WTC11 (cell line): ENCODE measurements at regions not wholly inside any gene's neighbourhood (a gene's known extent, or its start where the extent isn't known, plus 50 kb on each side); places are given as distances from the start of the nearest gene placed in this dataset.

Experiments
- ATAC-seq: fragments of 200-7000 bp; cut with Tn5 transposase; 2 replicates; pipeline ENCODE4 v1.10.0; 2021; ENCODE audit warnings: mild to moderate bottlenecking, moderate library complexity
- CTCF ChIA-PET: fragments of 300-600 bp; sonication (Branson Sonifier 250); formaldehyde crosslinking; loops from one replicate; lab custom pipeline; 2021; ENCODE audit warnings: antibody characterized with exemption; lab: Charles Lee
- POLR2A ChIA-PET: fragments of 350-600 bp; sonication (Branson Sonifier 250); formaldehyde crosslinking; loops from one replicate; lab custom pipeline; 2021; ENCODE audit warnings: antibody characterized with exemption; lab: Charles Lee
- DNase-seq: peaks from one replicate; pipeline ENCODE4 v3.0.0; 2021; ENCODE audit warnings: low spot score
- H3K27ac Mint-ChIP-seq: 2 replicates; pipeline ENCODE4 v1.8.0; 2021; ENCODE audit warnings: mixed read lengths
- H3K27me3 Mint-ChIP-seq: 2 replicates; pipeline ENCODE4 v1.8.0; 2021; ENCODE audit warnings: low read depth, mild to moderate bottlenecking, moderate library complexity, mixed read lengths
- H3K36me3 Mint-ChIP-seq: 2 replicates; pipeline ENCODE4 v1.8.0; 2021; ENCODE audit warnings: mixed read lengths
- H3K4me1 Mint-ChIP-seq: 2 replicates; pipeline ENCODE4 v1.8.0; 2022; ENCODE audit warnings: mixed read lengths
- H3K4me3 Mint-ChIP-seq: 2 replicates; pipeline ENCODE4 v1.8.0; 2021; ENCODE audit warnings: mild to moderate bottlenecking, moderate library complexity, mixed read lengths
- H3K9me3 Mint-ChIP-seq: 2 replicates; pipeline ENCODE4 v1.8.0; 2021; ENCODE audit warnings: mixed read lengths
- CBFB ChIP-seq: sonication (generic); formaldehyde crosslinking; IDR thresholded peaks from 2 replicates; pipeline ENCODE4 v1.8.1; 2022; ENCODE audit warnings: mild to moderate bottlenecking, low read depth, missing genetic modification reagents
- CREM ChIP-seq: sonication (generic); formaldehyde crosslinking; IDR thresholded peaks from 2 replicates; pipeline ENCODE4 v1.8.1; 2022; ENCODE audit warnings: mild to moderate bottlenecking, missing genetic modification reagents, moderate library complexity
- EMX1 ChIP-seq: fragments of 250-450 bp; sonication (Bioruptor Pico); IDR thresholded peaks from 2 replicates; pipeline ENCODE4 v1.8.0; 2021; ENCODE audit warnings: mild to moderate bottlenecking
- FOXP1 ChIP-seq: sonication (generic); formaldehyde crosslinking; IDR thresholded peaks from 2 replicates; pipeline ENCODE4 v1.8.0; 2022; ENCODE audit warnings: missing genetic modification reagents, mild to moderate bottlenecking, moderate library complexity, borderline replicate concordance
- GABPB1 ChIP-seq: sonication (generic); formaldehyde crosslinking; IDR thresholded peaks from 2 replicates; pipeline ENCODE4 v1.8.1; 2023; ENCODE audit warnings: mild to moderate bottlenecking, missing genetic modification reagents
- MYBL2 ChIP-seq: sonication (generic); formaldehyde crosslinking; IDR thresholded peaks from 2 replicates; pipeline ENCODE4 v1.8.1; 2023; ENCODE audit warnings: mild to moderate bottlenecking, moderate library complexity, missing genetic modification reagents
- NFATC4 ChIP-seq: fragments of 250-450 bp; sonication (Bioruptor Pico); IDR thresholded peaks from 2 replicates; pipeline ENCODE4 v1.9.0; 2021; ENCODE audit warnings: mild to moderate bottlenecking
- NR2C2 ChIP-seq: sonication (generic); formaldehyde crosslinking; IDR thresholded peaks from 2 replicates; pipeline ENCODE4 v1.8.0; 2022; ENCODE audit warnings: mild to moderate bottlenecking, missing genetic modification reagents
- SP1 ChIP-seq: sonication (generic); formaldehyde crosslinking; conservative IDR thresholded peaks from 2 replicates; pipeline ENCODE4 v1.8.1; 2022; ENCODE audit warnings: missing genetic modification reagents
- TEAD4 ChIP-seq: sonication (generic); formaldehyde crosslinking; IDR thresholded peaks from 2 replicates; pipeline ENCODE4 v1.8.0; 2022; ENCODE audit warnings: mild to moderate bottlenecking, missing genetic modification reagents
- ZBTB21 ChIP-seq: sonication (generic); formaldehyde crosslinking; IDR thresholded peaks from 2 replicates; pipeline ENCODE4 v1.8.1; 2023; ENCODE audit warnings: mild to moderate bottlenecking, missing genetic modification reagents, borderline replicate concordance
- ZNF121 ChIP-seq: sonication (generic); formaldehyde crosslinking; IDR thresholded peaks from 2 replicates; pipeline ENCODE4 v1.8.0; 2023; ENCODE audit warnings: missing genetic modification reagents
- ZNF138 ChIP-seq: sonication (generic); formaldehyde crosslinking; conservative IDR thresholded peaks from 2 replicates; pipeline ENCODE4 v1.8.1; 2022; ENCODE audit warnings: mild to moderate bottlenecking, moderate library complexity, missing genetic modification reagents
- ZNF232 ChIP-seq: sonication (generic); formaldehyde crosslinking; IDR thresholded peaks from 2 replicates; pipeline ENCODE4 v1.8.0; 2022; ENCODE audit warnings: mild to moderate bottlenecking, missing genetic modification reagents
- TF ChIP-seq, protein P1 (sequence below): sonication (generic); formaldehyde crosslinking; conservative IDR thresholded peaks from 2 replicates; pipeline ENCODE4 v1.8.1; 2023; ENCODE audit warnings: mild to moderate bottlenecking, low read depth, missing genetic modification reagents, moderate library complexity
- TF ChIP-seq, protein P2 (sequence below): sonication (generic); formaldehyde crosslinking; IDR thresholded peaks from 2 replicates; pipeline ENCODE4 v1.8.1; 2022; ENCODE audit warnings: low read depth, missing genetic modification reagents, borderline replicate concordance
- TF ChIP-seq, protein P3 (sequence below): sonication (generic); formaldehyde crosslinking; IDR thresholded peaks from 2 replicates; pipeline ENCODE4 v1.8.1; 2022; ENCODE audit warnings: mild to moderate bottlenecking, moderate library complexity, missing genetic modification reagents
- TF ChIP-seq, protein P4 (sequence below): sonication (generic); formaldehyde crosslinking; IDR thresholded peaks from 2 replicates; pipeline ENCODE4 v1.8.1; 2023; ENCODE audit warnings: mild to moderate bottlenecking, missing genetic modification reagents, moderate library complexity
- TF ChIP-seq, protein P5 (sequence below): sonication (generic); formaldehyde crosslinking; IDR thresholded peaks from 2 replicates; pipeline ENCODE4 v1.8.0; 2022; ENCODE audit warnings: mild to moderate bottlenecking, missing genetic modification reagents
- TF ChIP-seq, protein P6 (sequence below): sonication (generic); formaldehyde crosslinking; IDR thresholded peaks from 2 replicates; pipeline ENCODE4 v1.8.1; 2022; ENCODE audit warnings: mild to moderate bottlenecking, missing genetic modification reagents, moderate library complexity, borderline replicate concordance
- TF ChIP-seq, protein P7 (sequence below): sonication (generic); formaldehyde crosslinking; conservative IDR thresholded peaks from 2 replicates; pipeline ENCODE4 v1.8.1; 2022; ENCODE audit warnings: mild to moderate bottlenecking, missing genetic modification reagents
- TF ChIP-seq, protein P8 (sequence below): sonication (generic); formaldehyde crosslinking; IDR thresholded peaks from 2 replicates; pipeline ENCODE4 v1.8.1; 2022; ENCODE audit warnings: low read depth, mild to moderate bottlenecking, moderate library complexity, missing genetic modification reagents, borderline replicate concordance

DNA sequence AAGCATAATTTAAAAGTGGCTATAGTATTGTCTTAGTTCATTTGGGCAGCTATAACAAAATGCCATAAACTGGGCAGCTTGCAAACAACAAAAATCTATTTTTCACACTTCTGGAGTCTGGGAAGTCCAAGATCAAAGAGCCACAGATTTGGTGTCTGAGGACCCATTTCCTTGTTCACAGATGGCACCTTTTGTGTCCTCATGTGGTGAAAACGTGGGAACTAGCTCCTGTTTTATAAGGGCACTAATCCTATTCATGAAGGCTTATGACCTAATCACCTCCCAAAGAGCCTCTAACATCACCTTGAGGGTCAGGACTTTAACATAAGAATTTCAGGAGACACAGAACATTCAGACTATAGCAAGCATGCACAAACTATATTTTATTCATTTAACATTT lies 126.5 kb upstream of the WDFY3 start:
- ATAC-seq (no peak), DNase-seq (no peak)
- Mint-ChIP-seq H3K4me3 (no peak overlapping the region), H3K4me1 (no peaks in the 10 kb centered on the region), H3K9me3 (peaks cover 35% of the 10 kb centered on the region), H3K27me3 (no peaks in the 10 kb centered on the region), H3K36me3 (peaks cover 18% of the 10 kb centered on the region), H3K27ac (no peak overlapping the region)
- POLR2A ChIA-PET = no interaction called here
- TF ChIP-seq CBFB = no peak
- TF ChIP-seq ZNF138 = no peak
- TF ChIP-seq, protein P1, sequence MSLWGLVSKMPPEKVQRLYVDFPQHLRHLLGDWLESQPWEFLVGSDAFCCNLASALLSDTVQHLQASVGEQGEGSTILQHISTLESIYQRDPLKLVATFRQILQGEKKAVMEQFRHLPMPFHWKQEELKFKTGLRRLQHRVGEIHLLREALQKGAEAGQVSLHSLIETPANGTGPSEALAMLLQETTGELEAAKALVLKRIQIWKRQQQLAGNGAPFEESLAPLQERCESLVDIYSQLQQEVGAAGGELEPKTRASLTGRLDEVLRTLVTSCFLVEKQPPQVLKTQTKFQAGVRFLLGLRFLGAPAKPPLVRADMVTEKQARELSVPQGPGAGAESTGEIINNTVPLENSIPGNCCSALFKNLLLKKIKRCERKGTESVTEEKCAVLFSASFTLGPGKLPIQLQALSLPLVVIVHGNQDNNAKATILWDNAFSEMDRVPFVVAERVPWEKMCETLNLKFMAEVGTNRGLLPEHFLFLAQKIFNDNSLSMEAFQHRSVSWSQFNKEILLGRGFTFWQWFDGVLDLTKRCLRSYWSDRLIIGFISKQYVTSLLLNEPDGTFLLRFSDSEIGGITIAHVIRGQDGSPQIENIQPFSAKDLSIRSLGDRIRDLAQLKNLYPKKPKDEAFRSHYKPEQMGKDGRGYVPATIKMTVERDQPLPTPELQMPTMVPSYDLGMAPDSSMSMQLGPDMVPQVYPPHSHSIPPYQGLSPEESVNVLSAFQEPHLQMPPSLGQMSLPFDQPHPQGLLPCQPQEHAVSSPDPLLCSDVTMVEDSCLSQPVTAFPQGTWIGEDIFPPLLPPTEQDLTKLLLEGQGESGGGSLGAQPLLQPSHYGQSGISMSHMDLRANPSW (CRISPR knock-in tag) = no peak
- CTCF ChIA-PET = interaction anchor here (0.5 kb wide), 1 partner anchor 130 kb away, joined by 3 read pairs; no protein-coding TSS in a partner anchor

DNA sequence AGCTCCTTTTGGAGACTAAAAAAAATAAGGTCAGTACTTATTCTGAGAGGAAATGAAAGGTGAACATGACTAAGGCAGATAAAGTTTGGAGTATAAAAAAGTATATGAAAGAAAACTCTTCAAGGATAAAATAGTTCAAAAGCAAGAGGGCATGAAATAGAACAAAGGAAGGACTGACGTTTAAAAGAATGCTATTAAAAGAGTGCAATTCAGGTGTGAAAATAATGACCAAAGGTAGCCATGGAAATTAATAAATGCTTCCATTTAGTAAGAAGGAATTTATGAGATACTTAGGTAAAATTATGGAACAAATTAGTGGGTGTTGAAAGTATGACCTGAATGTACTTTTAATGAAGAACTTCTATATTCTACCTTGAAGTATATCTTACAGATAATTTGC lies 128.2 kb upstream of the WDFY3 start:
- no peaks in the 10 kb centered on the region for H3K27me3 Mint-ChIP-seq
- no peak overlapping the region for H3K27ac Mint-ChIP-seq
- TF ChIP-seq, protein P2, sequence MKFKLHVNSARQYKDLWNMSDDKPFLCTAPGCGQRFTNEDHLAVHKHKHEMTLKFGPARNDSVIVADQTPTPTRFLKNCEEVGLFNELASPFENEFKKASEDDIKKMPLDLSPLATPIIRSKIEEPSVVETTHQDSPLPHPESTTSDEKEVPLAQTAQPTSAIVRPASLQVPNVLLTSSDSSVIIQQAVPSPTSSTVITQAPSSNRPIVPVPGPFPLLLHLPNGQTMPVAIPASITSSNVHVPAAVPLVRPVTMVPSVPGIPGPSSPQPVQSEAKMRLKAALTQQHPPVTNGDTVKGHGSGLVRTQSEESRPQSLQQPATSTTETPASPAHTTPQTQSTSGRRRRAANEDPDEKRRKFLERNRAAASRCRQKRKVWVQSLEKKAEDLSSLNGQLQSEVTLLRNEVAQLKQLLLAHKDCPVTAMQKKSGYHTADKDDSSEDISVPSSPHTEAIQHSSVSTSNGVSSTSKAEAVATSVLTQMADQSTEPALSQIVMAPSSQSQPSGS = no peak
- TF ChIP-seq CREM (CRISPR knock-in tag) = no peak
- TF ChIP-seq EMX1 (CRISPR knock-in tag) = no peak
- TF ChIP-seq, protein P3, sequence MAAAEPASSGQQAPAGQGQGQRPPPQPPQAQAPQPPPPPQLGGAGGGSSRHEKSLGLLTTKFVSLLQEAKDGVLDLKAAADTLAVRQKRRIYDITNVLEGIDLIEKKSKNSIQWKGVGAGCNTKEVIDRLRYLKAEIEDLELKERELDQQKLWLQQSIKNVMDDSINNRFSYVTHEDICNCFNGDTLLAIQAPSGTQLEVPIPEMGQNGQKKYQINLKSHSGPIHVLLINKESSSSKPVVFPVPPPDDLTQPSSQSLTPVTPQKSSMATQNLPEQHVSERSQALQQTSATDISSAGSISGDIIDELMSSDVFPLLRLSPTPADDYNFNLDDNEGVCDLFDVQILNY (CRISPR knock-in tag) = no peak
- TF ChIP-seq, protein P4, sequence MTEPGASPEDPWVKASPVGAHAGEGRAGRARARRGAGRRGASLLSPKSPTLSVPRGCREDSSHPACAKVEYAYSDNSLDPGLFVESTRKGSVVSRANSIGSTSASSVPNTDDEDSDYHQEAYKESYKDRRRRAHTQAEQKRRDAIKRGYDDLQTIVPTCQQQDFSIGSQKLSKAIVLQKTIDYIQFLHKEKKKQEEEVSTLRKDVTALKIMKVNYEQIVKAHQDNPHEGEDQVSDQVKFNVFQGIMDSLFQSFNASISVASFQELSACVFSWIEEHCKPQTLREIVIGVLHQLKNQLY = no peak
- TF ChIP-seq, protein P5, sequence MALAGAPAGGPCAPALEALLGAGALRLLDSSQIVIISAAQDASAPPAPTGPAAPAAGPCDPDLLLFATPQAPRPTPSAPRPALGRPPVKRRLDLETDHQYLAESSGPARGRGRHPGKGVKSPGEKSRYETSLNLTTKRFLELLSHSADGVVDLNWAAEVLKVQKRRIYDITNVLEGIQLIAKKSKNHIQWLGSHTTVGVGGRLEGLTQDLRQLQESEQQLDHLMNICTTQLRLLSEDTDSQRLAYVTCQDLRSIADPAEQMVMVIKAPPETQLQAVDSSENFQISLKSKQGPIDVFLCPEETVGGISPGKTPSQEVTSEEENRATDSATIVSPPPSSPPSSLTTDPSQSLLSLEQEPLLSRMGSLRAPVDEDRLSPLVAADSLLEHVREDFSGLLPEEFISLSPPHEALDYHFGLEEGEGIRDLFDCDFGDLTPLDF (CRISPR knock-in tag) = no peak
- TF ChIP-seq NFATC4 (CRISPR knock-in tag) = no peak
- no peak for TF ChIP-seq NR2C2
- TF ChIP-seq, protein P6, sequence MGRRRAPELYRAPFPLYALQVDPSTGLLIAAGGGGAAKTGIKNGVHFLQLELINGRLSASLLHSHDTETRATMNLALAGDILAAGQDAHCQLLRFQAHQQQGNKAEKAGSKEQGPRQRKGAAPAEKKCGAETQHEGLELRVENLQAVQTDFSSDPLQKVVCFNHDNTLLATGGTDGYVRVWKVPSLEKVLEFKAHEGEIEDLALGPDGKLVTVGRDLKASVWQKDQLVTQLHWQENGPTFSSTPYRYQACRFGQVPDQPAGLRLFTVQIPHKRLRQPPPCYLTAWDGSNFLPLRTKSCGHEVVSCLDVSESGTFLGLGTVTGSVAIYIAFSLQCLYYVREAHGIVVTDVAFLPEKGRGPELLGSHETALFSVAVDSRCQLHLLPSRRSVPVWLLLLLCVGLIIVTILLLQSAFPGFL (CRISPR knock-in tag) = no peak
- TF ChIP-seq FOXP1 (CRISPR knock-in tag) = no peak
- TF ChIP-seq, all 79 proteins: peak for 0
- Mint-ChIP-seq H3K36me3 (peaks cover 3% of the 10 kb centered on the region), H3K4me3 (no peak overlapping the region), H3K4me1 (no peaks in the 10 kb centered on the region), H3K9me3 (peaks cover 25% of the 10 kb centered on the region)
- ATAC-seq = no peak
- no peak for DNase-seq
- CTCF ChIA-PET = no interaction called here
- POLR2A ChIA-PET = no interaction called here

DNA sequence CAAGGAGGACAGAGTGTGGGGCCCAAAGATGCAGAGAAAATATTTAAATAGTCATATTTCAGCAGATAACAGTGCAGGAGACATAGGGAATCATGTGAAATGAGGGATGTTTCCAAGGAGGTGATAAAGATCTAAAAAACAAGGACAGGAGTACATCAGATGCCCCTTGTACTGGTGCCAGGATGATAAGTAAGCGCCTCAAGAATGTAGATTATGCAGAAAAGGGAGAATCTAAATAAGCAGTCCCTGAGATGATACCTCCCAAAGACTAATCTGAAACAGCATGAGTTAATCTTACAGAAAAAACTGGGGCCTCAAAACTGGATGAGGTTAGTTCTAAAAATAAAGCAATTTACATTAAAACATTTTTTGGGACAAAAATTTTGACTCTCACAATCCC lies 136.1 kb upstream of the WDFY3 start:
- H3K27ac Mint-ChIP-seq = no peak overlapping the region
- H3K27me3 Mint-ChIP-seq = no peaks in the 10 kb centered on the region; the same call in 1 of the 2 replicates
- no peak for ATAC-seq
- no peak overlapping the region for H3K4me3 Mint-ChIP-seq
- H3K36me3 Mint-ChIP-seq = no peaks in the 10 kb centered on the region; the same call in 1 of the 2 replicates
- ChIA-PET POLR2A (no interaction called here), CTCF (no interaction called here)
- no peaks in the 10 kb centered on the region for H3K4me1 Mint-ChIP-seq
- peaks cover 11% of the 10 kb centered on the region for H3K9me3 Mint-ChIP-seq
- TF ChIP-seq, protein P7, sequence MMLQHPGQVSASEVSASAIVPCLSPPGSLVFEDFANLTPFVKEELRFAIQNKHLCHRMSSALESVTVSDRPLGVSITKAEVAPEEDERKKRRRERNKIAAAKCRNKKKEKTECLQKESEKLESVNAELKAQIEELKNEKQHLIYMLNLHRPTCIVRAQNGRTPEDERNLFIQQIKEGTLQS (CRISPR knock-in tag) = no peak
- TF ChIP-seq ZNF121 (CRISPR knock-in tag) (no peak), ZNF232 (CRISPR knock-in tag) (no peak), SP1 (CRISPR knock-in tag) (no peak), MYBL2 (CRISPR knock-in tag) (no peak), ZBTB21 (CRISPR knock-in tag) (no peak), GABPB1 (CRISPR knock-in tag) (no peak), TEAD4 (CRISPR knock-in tag) (no peak)
- TF ChIP-seq, protein P8, sequence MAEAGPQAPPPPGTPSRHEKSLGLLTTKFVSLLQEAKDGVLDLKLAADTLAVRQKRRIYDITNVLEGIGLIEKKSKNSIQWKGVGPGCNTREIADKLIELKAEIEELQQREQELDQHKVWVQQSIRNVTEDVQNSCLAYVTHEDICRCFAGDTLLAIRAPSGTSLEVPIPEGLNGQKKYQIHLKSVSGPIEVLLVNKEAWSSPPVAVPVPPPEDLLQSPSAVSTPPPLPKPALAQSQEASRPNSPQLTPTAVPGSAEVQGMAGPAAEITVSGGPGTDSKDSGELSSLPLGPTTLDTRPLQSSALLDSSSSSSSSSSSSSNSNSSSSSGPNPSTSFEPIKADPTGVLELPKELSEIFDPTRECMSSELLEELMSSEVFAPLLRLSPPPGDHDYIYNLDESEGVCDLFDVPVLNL (CRISPR knock-in tag) = no peak
- TF ChIP-seq, protein P3 (CRISPR knock-in tag) = no peak
- no peak for DNase-seq
